GM18508 (cell line): ENCODE measurements at regions not wholly inside any gene's neighbourhood (a gene's known extent, or its start where the extent isn't known, plus 50 kb on each side); places are given as distances from the start of the nearest gene placed in this dataset.
"Not testable (repeated sequence)": the region's sequence is repeated elsewhere in the genome, so short reads cannot be mapped to it uniquely, and the experiment has no call there.

Experiments used
- ATAC-seq: cut with Tn5 transposase; IDR thresholded peaks from one replicate; pipeline ENCODE4 v1.9.1; 2021; ENCODE audit warnings: moderate number of reproducible peaks; ENCODE audit not compliant: insufficient read depth, unreplicated experiment

DNA sequence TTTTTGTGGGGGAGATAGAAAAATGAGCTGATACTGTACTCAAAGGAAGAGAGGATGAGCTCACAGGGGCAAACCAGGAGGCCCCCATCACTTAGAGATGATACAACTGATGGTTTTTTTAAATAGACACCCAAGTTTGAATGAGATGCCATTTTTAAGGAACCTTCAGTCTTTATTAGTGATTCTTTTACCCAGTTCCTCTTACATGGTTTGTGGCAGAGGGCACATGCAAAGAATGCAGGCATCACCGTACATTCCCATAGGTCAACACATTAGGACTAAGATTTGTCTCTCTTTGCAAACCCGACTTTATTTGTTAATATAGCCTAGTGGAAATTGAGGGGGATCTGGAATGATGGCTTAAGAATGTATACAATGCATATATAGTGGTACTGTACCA lies 250.9 kb downstream of the ASXL3 start:
- no peak for ATAC-seq

DNA sequence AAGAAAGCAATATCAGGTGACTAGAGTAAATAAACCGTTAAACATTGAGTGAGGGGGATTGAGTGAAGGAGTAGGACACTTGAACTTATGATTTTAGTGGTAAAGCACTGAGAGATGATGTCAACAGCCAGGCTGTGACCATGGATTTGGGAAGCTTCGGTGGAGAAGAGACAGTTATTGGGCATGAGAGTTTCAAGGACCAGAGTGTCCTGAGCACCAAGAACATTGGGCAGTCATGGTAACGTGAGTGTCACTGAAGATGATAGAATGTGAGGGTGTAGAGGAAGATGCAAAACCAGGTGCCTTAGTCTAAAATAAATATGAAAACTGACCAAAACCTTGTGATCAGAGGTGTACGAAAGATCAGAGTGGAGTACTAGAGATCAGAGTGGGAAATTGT lies 248.1 kb downstream of the ASXL3 start:
- ATAC-seq = no peak

- ATAC-seq = no peak
Observed at GRCh38 chr18:33821503-33821902, 243.5 kb downstream of the ASXL3 start.

DNA sequence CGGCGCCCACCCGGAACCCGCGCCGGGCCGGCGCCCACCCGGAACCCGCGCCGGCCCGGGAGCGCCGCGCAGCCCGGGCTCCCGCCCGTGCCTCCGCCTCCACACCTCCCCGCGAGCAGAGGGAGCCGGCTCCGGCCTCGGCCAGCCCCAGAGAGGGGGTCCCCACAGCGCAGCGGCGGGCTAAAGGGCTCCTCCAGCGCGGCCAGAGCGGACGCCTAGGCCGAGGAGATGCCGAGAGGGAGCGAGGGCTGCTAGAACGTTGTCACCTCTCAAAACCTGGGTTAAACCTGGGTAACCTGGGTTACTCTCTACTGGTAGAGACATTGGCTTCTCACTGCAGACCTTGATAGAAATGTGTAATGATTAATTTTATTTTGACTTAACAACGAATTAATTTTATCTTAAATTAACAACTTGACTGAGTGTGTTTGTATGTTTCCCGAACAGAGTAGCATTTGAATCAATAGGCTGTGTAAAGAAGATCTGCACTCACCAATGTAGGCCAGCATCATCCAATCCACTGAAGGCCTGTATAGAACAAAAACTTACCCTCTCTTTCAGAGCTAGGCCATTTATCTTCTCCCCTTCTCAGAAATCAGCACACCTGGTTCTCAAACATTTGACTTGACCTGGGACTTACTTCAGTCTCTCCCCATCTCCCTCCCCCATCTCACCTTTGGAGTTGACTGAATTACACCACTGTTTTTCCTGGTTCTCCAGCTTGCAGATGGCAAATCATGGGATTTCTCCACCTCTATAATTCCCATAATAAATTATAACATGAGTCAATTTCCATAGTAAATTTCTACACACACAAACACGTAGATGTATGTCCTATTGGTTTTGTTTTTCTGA lies 242.7 kb downstream of the ASXL3 start:
- no peak for ATAC-seq

GRCh38 chr18:33819692-33820343 lies 241.8 kb downstream of the ASXL3 start:
- ATAC-seq = not testable (repeated sequence)

DNA sequence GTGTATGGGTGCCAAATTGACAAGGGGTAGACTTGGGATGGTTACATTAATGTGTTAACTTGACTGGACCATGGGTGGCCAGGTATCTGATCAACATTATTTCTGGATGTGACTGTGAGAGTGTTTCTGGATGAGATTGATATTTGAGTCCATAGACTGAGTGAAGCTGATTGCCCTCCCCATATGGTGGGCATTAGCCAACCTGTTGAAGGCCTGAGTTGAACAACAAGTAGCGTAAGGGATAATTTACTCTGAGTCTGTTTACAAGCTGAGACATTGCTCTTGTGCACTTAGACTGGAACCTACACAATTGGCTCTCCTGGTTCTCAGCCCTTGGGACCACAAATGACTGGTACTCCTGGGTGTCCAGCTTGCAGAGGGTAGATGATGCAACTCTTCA lies 240.1 kb downstream of the ASXL3 start:
- no peak for ATAC-seq

- no peak for ATAC-seq
Observed at GRCh38 chr18:33817096-33817495, 239.1 kb downstream of the ASXL3 start.

- ATAC-seq = no peak
Observed at GRCh38 chr18:33814546-33814945, 236.5 kb downstream of the ASXL3 start.

DNA sequence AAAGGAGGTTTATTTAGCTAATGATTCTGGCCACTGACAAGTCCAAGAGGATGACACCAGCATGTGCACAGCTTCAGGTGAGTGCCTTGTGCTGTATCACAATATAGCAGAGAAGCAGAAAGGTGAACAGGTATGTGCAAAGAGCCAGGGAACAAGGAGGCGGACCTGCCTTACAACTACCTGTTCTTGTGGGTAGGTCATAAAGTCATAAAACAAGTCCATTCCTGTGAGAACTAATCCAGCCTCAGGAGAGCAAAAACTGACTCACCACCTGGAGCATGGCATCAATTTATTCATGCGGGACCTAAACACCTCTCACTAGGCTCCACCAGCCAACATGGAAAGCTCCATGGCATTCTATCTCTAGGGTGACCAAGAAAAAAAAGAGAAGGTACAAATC lies 234.2 kb downstream of the ASXL3 start:
- no peak for ATAC-seq

DNA sequence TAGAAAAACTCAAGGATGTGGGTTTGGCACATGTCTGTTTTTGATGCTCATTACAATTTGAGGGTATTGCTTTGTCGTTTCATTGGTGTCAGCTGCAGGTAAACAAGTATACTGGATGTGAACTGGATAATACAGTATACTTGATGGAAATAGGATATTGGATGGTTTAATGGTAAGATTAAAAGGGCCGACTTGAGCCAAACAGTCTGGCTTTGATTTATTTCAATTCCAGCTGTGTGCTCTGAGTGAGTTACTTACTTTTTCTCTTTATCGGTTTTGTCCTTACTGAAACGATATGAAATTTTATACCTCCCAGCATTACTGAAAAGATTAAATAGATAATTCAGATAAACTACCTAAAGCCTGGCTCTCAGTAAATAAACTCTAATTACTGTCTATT lies 227.6 kb downstream of the ASXL3 start:
- no peak for ATAC-seq

GRCh38 chr18:33804258-33804657 lies 226.2 kb downstream of the ASXL3 start:
- no peak for ATAC-seq

DNA sequence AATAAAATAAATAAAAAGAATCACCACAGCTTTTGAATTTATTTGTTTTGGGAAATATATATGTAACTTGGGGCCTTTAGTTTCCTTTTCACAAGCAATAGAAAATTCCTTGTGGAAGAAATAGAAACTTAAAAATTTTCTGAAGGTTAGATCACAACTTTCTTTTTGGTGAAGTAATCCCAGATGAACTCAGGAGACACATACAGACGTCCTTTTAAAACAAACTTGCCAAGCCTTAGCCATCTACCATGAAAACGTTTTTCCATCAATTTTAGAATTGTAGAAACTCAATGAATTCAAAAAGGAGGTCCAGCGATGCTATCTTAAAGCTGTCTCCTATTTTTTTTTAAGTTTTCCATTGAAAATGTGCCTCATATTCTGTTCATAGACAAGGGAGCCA lies 225.6 kb downstream of the ASXL3 start:
- ATAC-seq = no peak

DNA sequence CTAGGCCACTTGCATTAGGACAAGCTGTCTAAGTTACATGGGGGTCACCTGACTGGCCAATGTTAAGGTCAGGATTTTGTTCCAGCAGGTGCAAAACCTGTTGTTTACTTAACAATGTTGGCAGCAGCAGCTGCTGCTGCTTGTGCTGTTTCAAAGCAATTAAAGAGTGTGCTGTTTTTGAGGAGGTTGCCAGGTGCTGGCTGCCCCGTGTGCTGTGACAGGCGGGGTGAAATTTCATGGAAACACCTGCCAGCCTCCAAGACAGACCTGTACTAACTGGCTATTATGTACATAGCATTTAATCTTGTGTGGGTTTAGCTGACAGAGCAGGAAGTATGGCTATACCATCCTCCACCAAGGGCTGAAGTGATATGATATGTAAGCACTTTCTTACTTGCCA lies 224.9 kb downstream of the ASXL3 start:
- no peak for ATAC-seq
